ENCODE measurements at regions not wholly inside any gene's neighbourhood (a gene's known extent, or its start where the extent isn't known, plus 50 kb on each side); places are given as distances from the start of the nearest gene placed in this dataset.

DNA sequence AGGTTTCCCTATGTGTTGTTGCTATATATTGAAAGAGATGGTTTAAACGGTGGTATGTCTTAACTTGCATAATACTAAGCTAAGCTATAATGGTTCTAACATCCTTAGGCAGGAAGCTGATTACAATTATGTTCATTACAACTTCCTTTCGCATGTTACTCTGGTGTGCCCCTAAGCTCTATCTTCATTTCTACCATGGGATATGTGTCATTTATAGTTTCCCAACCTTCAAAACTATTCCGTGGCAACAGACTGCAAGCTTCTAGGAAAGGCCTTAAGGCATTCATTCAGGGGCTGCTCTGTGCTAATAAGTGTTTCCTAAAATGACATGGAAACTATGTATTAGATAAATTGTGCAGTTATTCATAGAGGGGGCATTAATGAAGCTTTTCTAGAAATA lies 294.6 kb downstream of the GXYLT1 start:
- Histone ChIP-seq H2AK5ac (ENCODE audit: low read length) (no peak overlapping the region), H3K23ac (ENCODE audit: low read length) (no peak overlapping the region), H4K8ac (ENCODE audit: low read depth, low read length) (no peak overlapping the region), H3K4ac (ENCODE audit: low read depth, low read length) (no peak overlapping the region), H3K18ac (ENCODE audit: low read length) (no peak overlapping the region), H3K4me3 (ENCODE audit: low read depth, low read length) (no peak overlapping the region), H3K4me1 (ENCODE audit: control insufficient read depth in 1 of 2, insufficient read depth in 2 of 2, low read length in 2 of 2) (no peaks in the 10 kb centered on the region), H3K9ac (ENCODE audit: low read length) (no peak overlapping the region), H3K4me2 (ENCODE audit: low read length) (no peak overlapping the region), H2BK5ac (ENCODE audit: low read depth, low read length, poor library complexity) (no peak overlapping the region), H3K27me3 (ENCODE audit: insufficient read depth, low read length) (no peaks in the 10 kb centered on the region), H3K36me3 (ENCODE audit: control insufficient read depth in 1 of 2, insufficient read depth in 2 of 2, low read length in 2 of 2) (no peaks in the 10 kb centered on the region), H3K27ac (ENCODE audit: low read depth, low read length) (no peak overlapping the region), H4K91ac (ENCODE audit: low read depth, low read length) (no peak overlapping the region), H3K79me2 (ENCODE audit: control insufficient read depth, insufficient read depth, low read length, poor library complexity) (no peaks in the 10 kb centered on the region), H2BK12ac (ENCODE audit: low read length) (no peak overlapping the region), H3K14ac (ENCODE audit: low read length) (no peak overlapping the region), H2AFZ (ENCODE audit: insufficient read depth, low read length, poor library complexity) (no peak overlapping the region), H4K12ac (ENCODE audit: low read depth, low read length) (no peak overlapping the region), H3K79me1 (ENCODE audit: low read length) (no peaks in the 10 kb centered on the region), H2BK120ac (ENCODE audit: insufficient read depth, low read length, poor library complexity) (no peak overlapping the region), H3K9me3 (ENCODE audit: insufficient read depth, low read depth, low read length) (no peaks in the 10 kb centered on the region)
- WGBS (ENCODE audit: extremely low coverage, insufficient coverage, insufficient read length): no CpG with 5 or more reads among the region's 3 CpGs
- no peak for DNase-seq

- no peak overlapping the region for H2BK120ac ChIP-seq (ENCODE audit: insufficient read depth, low read length, poor library complexity)
- H3K36me3 ChIP-seq (ENCODE audit: control insufficient read depth in 1 of 2, insufficient read depth in 2 of 2, low read length in 2 of 2): no peaks in the 10 kb centered on the region
- H2AK5ac ChIP-seq (ENCODE audit: low read length): no peak overlapping the region
- no peak overlapping the region for H4K8ac ChIP-seq (ENCODE audit: low read depth, low read length)
- no peaks in the 10 kb centered on the region for H3K4me1 ChIP-seq (ENCODE audit: control insufficient read depth in 1 of 2, insufficient read depth in 2 of 2, low read length in 2 of 2)
- H3K79me1 ChIP-seq (ENCODE audit: low read length): no peaks in the 10 kb centered on the region
- H2BK12ac ChIP-seq (ENCODE audit: low read length): no peak overlapping the region
- H3K14ac ChIP-seq (ENCODE audit: low read length): no peak overlapping the region
- H3K79me2 ChIP-seq (ENCODE audit: control insufficient read depth, insufficient read depth, low read length, poor library complexity): no peaks in the 10 kb centered on the region
- no peak overlapping the region for H4K91ac ChIP-seq (ENCODE audit: low read depth, low read length)
- no peak overlapping the region for H3K4ac ChIP-seq (ENCODE audit: low read depth, low read length)
- no peak for DNase-seq
- H3K9me3 ChIP-seq (ENCODE audit: insufficient read depth, low read depth, low read length): no peaks in the 10 kb centered on the region
- H3K23ac ChIP-seq (ENCODE audit: low read length): no peak overlapping the region
- no peaks in the 10 kb centered on the region for H3K27me3 ChIP-seq (ENCODE audit: insufficient read depth, low read length)
- H3K4me3 ChIP-seq (ENCODE audit: low read depth, low read length): no peak overlapping the region
- no peak overlapping the region for H2AFZ ChIP-seq (ENCODE audit: insufficient read depth, low read length, poor library complexity)
- no peak overlapping the region for H4K12ac ChIP-seq (ENCODE audit: low read depth, low read length)
- no peak overlapping the region for H3K27ac ChIP-seq (ENCODE audit: low read depth, low read length)
- no CpG with 5 or more reads among the region's 1 CpG for WGBS (ENCODE audit: extremely low coverage, insufficient coverage, insufficient read length)
- no peak overlapping the region for H2BK5ac ChIP-seq (ENCODE audit: low read depth, low read length, poor library complexity)
- no peak overlapping the region for H3K4me2 ChIP-seq (ENCODE audit: low read length)
- no peak overlapping the region for H3K9ac ChIP-seq (ENCODE audit: low read length)
- H3K18ac ChIP-seq (ENCODE audit: low read length): no peak overlapping the region
These were observed 298.0 kb downstream of the GXYLT1 start for GRCh38 chr12:41846718-41847117.

- WGBS (ENCODE audit: extremely low coverage, insufficient coverage, insufficient read length): no CpG with 5 or more reads among the region's 2 CpGs
- no peak for DNase-seq
- H2BK12ac ChIP-seq (ENCODE audit: low read length): no peak overlapping the region
- no peak overlapping the region for H3K14ac ChIP-seq (ENCODE audit: low read length)
- no peak overlapping the region for H2BK120ac ChIP-seq (ENCODE audit: insufficient read depth, low read length, poor library complexity)
- H3K27me3 ChIP-seq (ENCODE audit: insufficient read depth, low read length): no peaks in the 10 kb centered on the region
- H2BK5ac ChIP-seq (ENCODE audit: low read depth, low read length, poor library complexity): no peak overlapping the region
- no peak overlapping the region for H3K9ac ChIP-seq (ENCODE audit: low read length)
- H3K23ac ChIP-seq (ENCODE audit: low read length): no peak overlapping the region
- H3K18ac ChIP-seq (ENCODE audit: low read length): no peak overlapping the region
- H3K36me3 ChIP-seq (ENCODE audit: control insufficient read depth in 1 of 2, insufficient read depth in 2 of 2, low read length in 2 of 2): no peaks in the 10 kb centered on the region
- H3K9me3 ChIP-seq (ENCODE audit: insufficient read depth, low read depth, low read length): no peaks in the 10 kb centered on the region
- no peak overlapping the region for H3K4me3 ChIP-seq (ENCODE audit: low read depth, low read length)
- no peak overlapping the region for H2AFZ ChIP-seq (ENCODE audit: insufficient read depth, low read length, poor library complexity)
- no peak overlapping the region for H3K27ac ChIP-seq (ENCODE audit: low read depth, low read length)
- H3K79me2 ChIP-seq (ENCODE audit: control insufficient read depth, insufficient read depth, low read length, poor library complexity): no peaks in the 10 kb centered on the region
- H3K4me1 ChIP-seq (ENCODE audit: control insufficient read depth in 1 of 2, insufficient read depth in 2 of 2, low read length in 2 of 2): no peaks in the 10 kb centered on the region
- H4K91ac ChIP-seq (ENCODE audit: low read depth, low read length): no peak overlapping the region
- no peak overlapping the region for H4K8ac ChIP-seq (ENCODE audit: low read depth, low read length)
- H4K12ac ChIP-seq (ENCODE audit: low read depth, low read length): no peak overlapping the region
- H3K79me1 ChIP-seq (ENCODE audit: low read length): no peaks in the 10 kb centered on the region
- no peak overlapping the region for H2AK5ac ChIP-seq (ENCODE audit: low read length)
- no peak overlapping the region for H3K4ac ChIP-seq (ENCODE audit: low read depth, low read length)
- H3K4me2 ChIP-seq (ENCODE audit: low read length): no peak overlapping the region
These were observed 308.3 kb downstream of the GXYLT1 start for GRCh38 chr12:41836416-41836815.

DNA sequence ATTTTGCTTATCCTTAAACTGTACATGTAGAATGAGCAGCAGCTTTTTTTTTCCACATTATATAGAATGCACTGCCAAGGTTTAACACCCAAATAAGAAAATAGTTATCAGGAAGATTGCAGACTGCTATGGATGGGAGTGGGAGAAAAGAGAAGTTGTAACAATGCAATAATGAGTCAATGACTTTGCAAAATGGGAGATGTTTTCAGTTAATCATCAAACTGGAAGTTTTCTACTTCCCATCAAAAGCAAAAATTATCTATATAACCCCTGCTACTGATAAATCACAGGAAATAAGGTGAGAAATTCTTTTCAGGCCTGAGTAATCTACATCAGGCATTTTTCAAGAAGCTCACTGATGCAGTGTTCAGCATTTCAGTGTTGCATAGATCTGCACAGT lies 309.1 kb downstream of the GXYLT1 start:
- Histone ChIP-seq H4K8ac (ENCODE audit: low read depth, low read length) (no peak overlapping the region), H2BK5ac (ENCODE audit: low read depth, low read length, poor library complexity) (no peak overlapping the region), H3K4ac (ENCODE audit: low read depth, low read length) (no peak overlapping the region), H3K79me2 (ENCODE audit: control insufficient read depth, insufficient read depth, low read length, poor library complexity) (no peaks in the 10 kb centered on the region), H3K23ac (ENCODE audit: low read length) (no peak overlapping the region), H3K4me2 (ENCODE audit: low read length) (no peak overlapping the region), H3K9me3 (ENCODE audit: insufficient read depth, low read depth, low read length) (no peaks in the 10 kb centered on the region), H3K27ac (ENCODE audit: low read depth, low read length) (no peak overlapping the region), H2AFZ (ENCODE audit: insufficient read depth, low read length, poor library complexity) (no peak overlapping the region), H3K27me3 (ENCODE audit: insufficient read depth, low read length) (no peaks in the 10 kb centered on the region), H3K4me3 (ENCODE audit: low read depth, low read length) (no peak overlapping the region), H3K9ac (ENCODE audit: low read length) (no peak overlapping the region), H3K36me3 (ENCODE audit: control insufficient read depth in 1 of 2, insufficient read depth in 2 of 2, low read length in 2 of 2) (no peaks in the 10 kb centered on the region), H3K4me1 (ENCODE audit: control insufficient read depth in 1 of 2, insufficient read depth in 2 of 2, low read length in 2 of 2) (no peaks in the 10 kb centered on the region), H2BK12ac (ENCODE audit: low read length) (no peak overlapping the region), H4K91ac (ENCODE audit: low read depth, low read length) (no peak overlapping the region), H4K12ac (ENCODE audit: low read depth, low read length) (no peak overlapping the region), H2BK120ac (ENCODE audit: insufficient read depth, low read length, poor library complexity) (no peak overlapping the region), H3K14ac (ENCODE audit: low read length) (no peak overlapping the region), H2AK5ac (ENCODE audit: low read length) (no peak overlapping the region), H3K18ac (ENCODE audit: low read length) (no peak overlapping the region), H3K79me1 (ENCODE audit: low read length) (no peaks in the 10 kb centered on the region)
- no peak for DNase-seq

DNA sequence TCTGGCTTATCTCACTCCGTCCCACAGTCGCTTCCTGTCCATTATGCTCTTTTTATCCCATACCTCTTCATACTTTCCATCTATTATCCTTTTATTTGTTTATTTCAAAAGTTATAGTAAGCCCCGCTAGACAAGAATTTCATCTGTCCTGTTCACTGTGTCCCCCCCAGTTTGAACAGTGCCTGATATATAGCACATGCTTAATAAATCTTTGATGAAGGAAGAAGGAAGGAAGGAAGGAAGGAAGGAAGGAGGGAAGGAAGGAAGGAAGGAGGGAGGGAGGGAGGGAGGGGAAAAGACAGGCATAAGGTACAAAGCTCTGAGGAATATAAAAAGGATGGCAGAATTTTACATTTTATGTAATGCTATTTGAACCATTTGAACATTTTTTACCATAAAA lies 324.7 kb downstream of the GXYLT1 start:
- no peak overlapping the region for H4K8ac ChIP-seq (ENCODE audit: low read depth, low read length)
- no peaks in the 10 kb centered on the region for H3K36me3 ChIP-seq (ENCODE audit: control insufficient read depth in 1 of 2, insufficient read depth in 2 of 2, low read length in 2 of 2)
- H3K14ac ChIP-seq (ENCODE audit: low read length): no peak overlapping the region
- DNase-seq: no peak
- H3K79me1 ChIP-seq (ENCODE audit: low read length): no peaks in the 10 kb centered on the region
- no peaks in the 10 kb centered on the region for H3K27me3 ChIP-seq (ENCODE audit: insufficient read depth, low read length)
- no peak overlapping the region for H3K4ac ChIP-seq (ENCODE audit: low read depth, low read length)
- H3K4me2 ChIP-seq (ENCODE audit: low read length): no peak overlapping the region
- no peak overlapping the region for H3K9ac ChIP-seq (ENCODE audit: low read length)
- H4K12ac ChIP-seq (ENCODE audit: low read depth, low read length): no peak overlapping the region
- no peak overlapping the region for H2BK5ac ChIP-seq (ENCODE audit: low read depth, low read length, poor library complexity)
- no peak overlapping the region for H4K91ac ChIP-seq (ENCODE audit: low read depth, low read length)
- H3K18ac ChIP-seq (ENCODE audit: low read length): no peak overlapping the region
- no peaks in the 10 kb centered on the region for H3K79me2 ChIP-seq (ENCODE audit: control insufficient read depth, insufficient read depth, low read length, poor library complexity)
- H2AFZ ChIP-seq (ENCODE audit: insufficient read depth, low read length, poor library complexity): no peak overlapping the region
- H3K27ac ChIP-seq (ENCODE audit: low read depth, low read length): no peak overlapping the region
- H3K4me1 ChIP-seq (ENCODE audit: control insufficient read depth in 1 of 2, insufficient read depth in 2 of 2, low read length in 2 of 2): no peaks in the 10 kb centered on the region
- no peak overlapping the region for H3K23ac ChIP-seq (ENCODE audit: low read length)
- no peak overlapping the region for H2BK120ac ChIP-seq (ENCODE audit: insufficient read depth, low read length, poor library complexity)
- no peak overlapping the region for H3K4me3 ChIP-seq (ENCODE audit: low read depth, low read length)
- WGBS (ENCODE audit: extremely low coverage, insufficient coverage, insufficient read length): no CpG with 5 or more reads among the region's 3 CpGs
- no peak overlapping the region for H2AK5ac ChIP-seq (ENCODE audit: low read length)
- H2BK12ac ChIP-seq (ENCODE audit: low read length): no peak overlapping the region
- H3K9me3 ChIP-seq (ENCODE audit: insufficient read depth, low read depth, low read length): no peaks in the 10 kb centered on the region

All from trophoblast cell (in vitro differentiated cells and primary cell).